HG03469 (cell line): ENCODE measurements at regions not wholly inside any gene's neighbourhood (a gene's known extent, or its start where the extent isn't known, plus 50 kb on each side); places are given as distances from the start of the nearest gene placed in this dataset.
"Not testable (repeated sequence)": the region's sequence is repeated elsewhere in the genome, so short reads cannot be mapped to it uniquely, and the experiment has no call there.

Experiments
- ATAC-seq: cut with Tn5 transposase; IDR thresholded peaks from one replicate; pipeline ENCODE4 v1.9.1; 2021; ENCODE audit warnings: mild to moderate bottlenecking, moderate library complexity, moderate number of reproducible peaks; ENCODE audit not compliant: unreplicated experiment

- ATAC-seq = no peak
Measured at GRCh38 chr1:240722788-240723187, 110.8 kb upstream of the GREM2 start.

- no peak for ATAC-seq
Measured at GRCh38 chr1:240720976-240721375, 109.0 kb upstream of the GREM2 start.

- no peak for ATAC-seq
Measured at GRCh38 chr1:240719953-240720700, 108.2 kb upstream of the GREM2 start.

- not testable (repeated sequence) for ATAC-seq
Measured at GRCh38 chr1:240716538-240716937, 104.6 kb upstream of the GREM2 start.

DNA sequence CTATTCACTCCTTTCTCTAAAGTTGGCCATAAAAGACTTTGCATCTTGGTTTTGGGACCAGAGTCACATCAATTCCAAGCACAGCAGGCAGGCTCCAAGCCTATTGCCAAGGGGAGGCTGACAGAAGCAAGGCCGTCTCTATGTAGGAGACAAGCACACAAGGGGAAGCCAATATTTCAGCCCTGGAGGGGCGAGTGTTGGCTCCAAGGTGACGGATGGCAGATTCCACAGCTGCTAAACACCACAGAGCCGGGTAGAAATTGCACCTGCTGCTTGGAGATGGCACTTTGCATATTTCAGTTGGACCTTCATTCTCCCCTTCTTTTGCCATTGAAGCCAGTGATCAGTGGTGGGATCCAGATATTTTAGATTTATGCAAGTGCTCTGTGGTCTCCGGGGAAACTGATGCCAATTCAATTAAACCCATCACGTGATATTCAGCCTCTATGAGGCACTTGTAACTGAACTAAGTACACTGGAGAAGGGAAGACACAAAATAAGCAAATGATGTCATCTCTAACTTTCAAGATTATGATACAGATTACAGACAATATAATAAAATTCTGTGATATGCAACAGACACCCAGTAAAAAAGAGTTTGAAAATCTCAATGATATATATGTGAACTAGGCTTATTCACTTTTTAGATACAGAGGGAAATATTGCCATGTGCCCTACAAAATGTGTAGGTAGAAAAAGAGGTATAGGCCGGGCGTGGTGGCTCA, 102.8 kb upstream of the GREM2 start:
- ATAC-seq = no peak

GRCh38 chr1:240712014-240712731, 100.2 kb upstream of the GREM2 start:
- no peak for ATAC-seq

- no peak for ATAC-seq
Measured at GRCh38 chr1:240711020-240711419, 99.1 kb upstream of the GREM2 start.

- no peak for ATAC-seq
Measured at GRCh38 chr1:240709676-240710075, 97.7 kb upstream of the GREM2 start.

DNA sequence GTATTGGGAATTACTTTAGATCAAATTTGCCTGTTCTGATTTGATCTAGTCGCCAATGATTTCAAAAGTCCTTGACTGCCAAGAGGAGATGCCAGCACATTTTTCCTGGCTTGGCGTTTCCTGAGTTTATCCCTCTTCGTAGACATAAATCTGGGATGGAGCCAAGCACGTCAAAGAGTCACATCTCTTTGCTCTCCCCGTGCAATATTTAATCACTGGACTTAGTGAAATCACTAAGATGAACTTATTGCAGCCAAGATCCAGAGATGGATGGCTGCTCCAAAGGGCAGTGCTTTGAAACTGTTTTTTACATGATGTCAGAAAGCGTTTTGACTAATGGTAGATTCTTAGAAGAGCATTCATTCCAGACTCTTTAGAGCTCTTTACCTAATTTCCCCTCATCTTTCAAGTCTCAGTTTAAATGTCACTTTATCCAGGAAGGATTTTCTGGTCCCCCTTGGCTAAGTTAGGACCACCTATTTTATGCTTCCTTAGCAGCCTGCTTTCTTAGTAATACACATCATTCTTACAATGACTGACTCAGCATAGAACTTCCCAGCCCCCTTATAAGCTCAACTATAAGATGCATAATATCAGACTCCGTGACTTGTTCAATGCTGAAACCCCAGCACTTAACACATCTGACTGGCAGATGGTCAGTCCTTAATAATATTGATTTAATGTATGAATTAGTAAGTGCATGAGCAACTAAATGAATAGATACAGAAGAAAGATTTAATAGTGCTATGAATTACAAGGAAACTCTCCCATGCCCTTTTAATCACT, 94.4 kb upstream of the GREM2 start:
- no peak for ATAC-seq

DNA sequence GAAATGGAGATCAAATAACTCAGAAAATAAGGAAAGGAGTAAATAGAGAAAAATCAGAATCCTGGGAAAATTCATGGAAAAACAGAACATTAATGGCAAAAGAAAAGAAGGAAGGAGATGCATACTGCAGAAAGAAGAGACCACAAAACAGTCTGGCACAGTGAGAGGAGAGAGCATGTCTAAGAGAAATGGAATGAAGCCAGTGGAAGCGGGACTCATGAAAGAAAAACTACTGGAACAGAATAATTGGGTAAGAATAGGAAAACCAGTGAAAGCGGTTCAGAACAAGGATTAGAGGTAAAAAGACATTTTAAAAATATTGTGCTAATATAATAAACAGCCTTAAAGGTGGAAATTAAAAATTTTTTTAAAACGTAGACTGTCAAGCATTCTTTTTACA, 93.6 kb upstream of the GREM2 start:
- ATAC-seq = no peak

- no peak for ATAC-seq
Measured at GRCh38 chr1:240701412-240701811, 89.5 kb upstream of the GREM2 start.

DNA sequence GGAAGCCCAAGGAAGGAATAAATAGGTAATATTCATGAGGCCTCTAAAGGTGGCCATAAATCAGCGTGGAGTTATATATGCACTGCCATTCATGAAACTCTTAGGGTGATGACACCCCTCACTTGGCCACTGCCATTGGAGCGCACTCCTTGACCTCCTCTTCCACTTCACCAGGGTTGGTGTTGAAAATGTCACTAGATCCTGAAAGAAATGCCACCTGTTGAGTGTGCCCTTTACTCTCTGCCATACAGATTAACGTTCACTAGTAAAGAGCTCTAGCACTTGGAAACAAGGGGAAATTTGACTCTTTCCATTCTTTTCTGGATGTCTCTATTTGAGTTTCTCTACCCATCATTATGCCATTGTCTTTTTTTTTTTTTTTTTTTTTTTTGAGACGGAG, 83.5 kb upstream of the GREM2 start:
- ATAC-seq = no peak

DNA sequence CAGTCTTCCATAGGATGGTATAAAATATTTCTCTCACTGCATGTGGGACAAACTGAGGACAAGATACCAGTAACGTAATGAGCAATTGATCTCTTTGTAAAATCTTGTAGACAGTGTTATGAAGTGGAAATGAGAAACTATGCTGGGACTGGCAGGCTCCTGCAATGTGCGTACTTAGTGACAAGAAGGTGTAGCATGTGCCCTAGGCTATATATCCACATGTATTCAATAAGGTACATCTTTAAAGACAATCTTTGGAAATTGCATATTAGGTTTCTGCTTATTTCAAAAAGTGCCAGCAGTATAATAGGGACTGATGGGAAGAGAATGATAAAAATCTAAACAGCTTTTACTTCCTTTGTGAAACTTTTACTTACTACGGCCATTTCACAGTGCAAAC, 81.9 kb upstream of the GREM2 start:
- ATAC-seq = no peak

DNA sequence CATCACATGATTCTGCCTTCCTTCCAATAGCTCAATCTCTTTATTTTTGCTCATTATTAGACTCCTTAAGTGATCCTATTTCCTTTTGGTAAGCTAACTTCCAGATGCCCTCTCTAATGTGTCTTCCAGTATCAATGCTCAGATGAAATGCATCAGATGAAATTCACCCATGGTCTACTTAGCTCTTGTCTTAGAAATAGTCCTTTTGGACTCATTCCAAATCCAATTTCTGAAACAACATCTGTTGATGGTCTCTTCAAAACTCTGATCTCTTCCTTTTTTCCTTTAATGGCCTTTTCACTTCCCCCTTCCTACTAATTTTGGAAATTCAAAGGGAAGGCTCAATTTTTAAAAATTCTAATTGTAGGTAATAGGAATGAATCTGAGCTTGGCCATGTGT, 81.1 kb upstream of the GREM2 start:
- no peak for ATAC-seq

GRCh38 chr1:240691909-240692705, 80.2 kb upstream of the GREM2 start:
- ATAC-seq = no peak

DNA sequence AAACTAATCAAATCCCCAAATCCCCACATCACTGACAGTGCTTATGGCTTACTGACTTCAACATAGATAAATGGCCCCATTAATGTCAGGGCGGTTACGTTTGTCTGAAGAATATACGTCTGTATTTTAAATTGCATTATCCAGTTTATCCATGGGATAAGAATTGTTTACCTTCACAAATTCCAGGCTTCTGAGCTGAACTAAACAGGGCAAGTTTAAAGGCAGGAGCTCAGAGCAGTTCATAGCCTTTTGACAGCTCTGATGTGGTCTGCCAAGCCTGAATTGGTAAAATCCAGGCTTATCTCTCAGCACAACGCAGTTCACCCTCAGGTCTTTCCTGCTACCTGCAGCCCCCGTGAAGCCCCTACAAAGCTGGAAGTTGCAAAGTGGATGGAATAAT, 79.5 kb upstream of the GREM2 start:
- no peak for ATAC-seq

DNA sequence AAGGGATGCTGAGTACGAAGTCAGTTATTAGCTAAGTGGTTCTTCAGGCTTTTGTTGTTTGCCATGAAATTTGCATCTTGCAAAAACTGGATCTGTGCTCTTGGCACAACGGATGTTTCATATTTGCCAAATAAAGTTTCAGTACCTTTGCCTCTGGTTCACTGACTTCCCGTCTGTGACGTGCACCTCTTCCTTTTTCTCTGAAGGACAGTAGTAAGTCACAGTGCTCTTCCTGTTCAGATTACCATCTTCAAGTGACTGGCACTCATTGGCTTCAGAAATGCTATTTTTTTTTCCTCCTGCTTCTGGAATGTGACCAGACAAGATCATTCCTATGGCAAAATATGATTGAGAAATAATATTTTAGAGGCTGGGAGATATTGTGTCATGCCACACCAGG, 75.9 kb upstream of the GREM2 start:
- peak; percentile 72 for ATAC-seq

GRCh38 chr1:240683576-240683975, 71.6 kb upstream of the GREM2 start:
- ATAC-seq = no peak

DNA sequence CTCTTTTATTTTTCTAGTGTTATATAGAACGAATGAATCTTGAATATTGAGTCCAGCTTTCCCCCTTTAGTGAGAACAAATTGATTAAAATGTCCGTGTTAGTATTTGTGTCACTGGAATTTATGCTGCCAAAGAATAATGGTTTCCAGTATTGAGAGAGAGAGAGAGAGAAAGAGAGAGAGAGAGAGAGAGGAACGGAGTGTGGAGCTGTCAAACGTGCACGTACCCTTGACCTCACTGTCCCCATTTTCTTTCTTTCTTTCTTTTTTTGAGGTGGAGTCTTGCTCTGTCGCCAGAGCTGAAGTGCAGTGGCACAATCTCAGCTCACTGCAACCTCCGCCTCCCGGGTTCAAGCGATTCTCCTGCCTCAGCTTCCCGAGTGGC, 70.9 kb upstream of the GREM2 start:
- no peak for ATAC-seq

GRCh38 chr1:240682166-240682858, 70.4 kb upstream of the GREM2 start:
- ATAC-seq = no peak
